Activated T-cell treated with anti-CD3 and anti-CD28 coated beads, Interleukin-2, amount 50 U/mL, for 1 hour (primary cell): ENCODE measurements at regions not wholly inside any gene's neighbourhood (a gene's known extent, or its start where the extent isn't known, plus 50 kb on each side); places are given as distances from the start of the nearest gene placed in this dataset.

Source experiments
- DNase-seq: peaks from one replicate; pipeline ENCODE4 v3.0.0-alpha.2; 2020

- DNase-seq, result no peak
Observed at GRCh38 chr13:50668691-50669271, 174.7 kb downstream of the DLEU7 start.

- DNase-seq, result no peak
Observed at GRCh38 chr13:50670272-50670671, 173.2 kb downstream of the DLEU7 start.

- DNase-seq, result no peak
Observed at GRCh38 chr13:50670847-50671496, 172.5 kb downstream of the DLEU7 start.

- DNase-seq, result no peak
Observed at GRCh38 chr13:50671497-50671850, 172.0 kb downstream of the DLEU7 start.

- no peak for DNase-seq
Observed at GRCh38 chr13:50672025-50672424, 171.5 kb downstream of the DLEU7 start.

GRCh38 chr13:50675651-50676050 lies 167.8 kb downstream of the DLEU7 start:
- DNase-seq, result no peak

- no peak for DNase-seq
Observed at GRCh38 chr13:50676602-50677001, 166.9 kb downstream of the DLEU7 start.

- no peak for DNase-seq
Observed at GRCh38 chr13:50677258-50677657, 166.2 kb downstream of the DLEU7 start.

GRCh38 chr13:50677687-50678463 lies 165.6 kb downstream of the DLEU7 start:
- no peak for DNase-seq

GRCh38 chr13:50678464-50679162 lies 164.9 kb downstream of the DLEU7 start:
- DNase-seq, result no peak

GRCh38 chr13:50679321-50679720 lies 164.2 kb downstream of the DLEU7 start:
- no peak for DNase-seq

GRCh38 chr13:50682002-50682401 lies 161.5 kb downstream of the DLEU7 start:
- no peak for DNase-seq

- no peak for DNase-seq
Observed at GRCh38 chr13:50682966-50683365, 160.5 kb downstream of the DLEU7 start.

- no peak for DNase-seq
Observed at GRCh38 chr13:50684366-50684765, 159.1 kb downstream of the DLEU7 start.

- no peak for DNase-seq
Observed at GRCh38 chr13:50685491-50685890, 158.0 kb downstream of the DLEU7 start.

- DNase-seq, result no peak
Observed at GRCh38 chr13:50685956-50686355, 157.5 kb downstream of the DLEU7 start.

GRCh38 chr13:50686551-50686950 lies 156.9 kb downstream of the DLEU7 start:
- DNase-seq, result no peak

GRCh38 chr13:50687545-50687944 lies 155.9 kb downstream of the DLEU7 start:
- no peak for DNase-seq

- DNase-seq, result no peak
Observed at GRCh38 chr13:50690006-50690405, 153.5 kb downstream of the DLEU7 start.

GRCh38 chr13:50691176-50691680 lies 152.3 kb downstream of the DLEU7 start:
- no peak for DNase-seq

GRCh38 chr13:50691681-50692263 lies 151.7 kb downstream of the DLEU7 start:
- no peak for DNase-seq

GRCh38 chr13:50692396-50692915 lies 151.0 kb downstream of the DLEU7 start:
- no peak for DNase-seq

- no peak for DNase-seq
Observed at GRCh38 chr13:50693727-50694126, 149.8 kb downstream of the DLEU7 start.
